Gastrocnemius medialis (tissue), 4 donors: ENCODE measurements at regions not wholly inside any gene's neighbourhood (a gene's known extent, or its start where the extent isn't known, plus 50 kb on each side); places are given as distances from the start of the nearest gene placed in this dataset.
"Not testable (repeated sequence)": the region's sequence is repeated elsewhere in the genome, so short reads cannot be mapped to it uniquely, and the experiment has no call there.

Source experiments
- ATAC-seq, 2 donors: fragments of 150-250 bp; one replicate each; pipeline ENCODE4 v1.9.1; 2016
- DNase-seq, 2 donors: peaks; one replicate each; pipeline ENCODE4 v3.0.0-alpha.2; 2019
- H3K27ac ChIP-seq, 4 donors: fragments of 200-600 bp; sonication (generic); 1 replicate in 1 of 4; 2 replicates in 3 of 4; pipeline ENCODE4 v1.5.1; 2016 to 2018; ENCODE audit warnings: mild to moderate bottlenecking in 2 of 4, moderate library complexity in 1 of 4
- H3K27me3 ChIP-seq, 3 donors: fragments of 200-600 bp; sonication (generic) in 2 of 3; 1 replicate in 1 of 3; 2 replicates in 2 of 3; pipeline versions ENCODE4 v1.5.1 to v1.6.0; 2016 to 2019; ENCODE audit warnings: mild to moderate bottlenecking in 1 of 3, moderate library complexity in 1 of 3
- H3K36me3 ChIP-seq, 2 donors: fragments of 200-600 bp; sonication (generic) in 1 of 2; one replicate each; pipeline ENCODE4 v1.5.1; 2017 to 2018
- H3K4me1 ChIP-seq, 2 donors: fragments of 200-600 bp; sonication (generic) in 1 of 2; one replicate each; pipeline ENCODE4 v1.5.1; 2016 to 2017; ENCODE audit warnings: mild to moderate bottlenecking in 2 of 2
- H3K4me3 ChIP-seq, 4 donors: fragments of 200-600 bp; sonication (generic) in 3 of 4; 1 replicate in 1 of 4; 2 replicates in 3 of 4; pipeline ENCODE4 v1.5.1; 2016 to 2019; ENCODE audit warnings: mild to moderate bottlenecking in 2 of 4
- H3K9me3 ChIP-seq, 3 donors: fragments of 200-600 bp; sonication (generic) in 2 of 3; 1 replicate in 1 of 3; 2 replicates in 2 of 3; pipeline ENCODE4 v1.5.1; 2016 to 2019
- CTCF ChIP-seq, 5 experiments: fragments of 450-650 bp in 3 of 5; fragments of 200-600 bp in 2 of 5; sonication (generic) in 2 of 5; IDR thresholded peaks in 4 of 5; conservative IDR thresholded peaks in 1 of 5; 1 replicate in 4 of 5; 2 replicates in 1 of 5; pipeline ENCODE4 v1.5.1; 2016 to 2019; ENCODE audit warnings: antibody characterized with exemption in 5 of 5, mild to moderate bottlenecking in 3 of 5, moderate library complexity in 3 of 5
- POLR2A ChIP-seq, 2 donors: fragments of 450-650 bp; IDR thresholded peaks; one replicate each; pipeline ENCODE4 v1.6.1; 2017; ENCODE audit warnings: antibody characterized with exemption in 2 of 2, mild to moderate bottlenecking in 2 of 2, moderate library complexity in 2 of 2
- in situ Hi-C, 4 donors: fragments of 200-750 bp; cut with MboI; loops; one replicate each; pipeline versions ENCODE4 v1.15.0 to v1.8.0; 2017; ENCODE audit warnings: low sequenced_read_pairs in 4 of 4
- intact Hi-C: fragments of 100-400 bp; cut with DNase I; formaldehyde crosslinking; loops from one replicate; pipeline ENCODE4 v1.15.1; 2023; ENCODE audit warnings: low total_unique reads

GRCh38 chr15:61376961-61377360 is 147.9 kb upstream of the RORA start:
- in situ Hi-C loops: no loop called here
- no peak overlapping the region for H3K27ac ChIP-seq
- TF ChIP-seq CTCF (IDR thresholded peaks at IDR 0.05 in 4 of 5, conservative IDR thresholded peaks at IDR 0.05 in 1 of 5) (no peak), POLR2A (IDR thresholded peaks at IDR 0.05) (no peak)
- H3K36me3 ChIP-seq: no peaks in the 10 kb centered on the region
- H3K4me3 ChIP-seq: no peak overlapping the region
- H3K4me1 ChIP-seq: no peaks in the 10 kb centered on the region
- intact Hi-C loops: no loop called here
- no peaks in the 10 kb centered on the region for H3K9me3 ChIP-seq
- ATAC-seq (no peak), DNase-seq (no peak)
- no peaks in the 10 kb centered on the region for H3K27me3 ChIP-seq

- Histone ChIP-seq H3K36me3 (no peaks in the 10 kb centered on the region), H3K27me3 (no peaks in the 10 kb centered on the region), H3K4me1 (no peaks in the 10 kb centered on the region), H3K9me3 (no peaks in the 10 kb centered on the region), H3K4me3 (no peak overlapping the region), H3K27ac (no peak overlapping the region)
- ATAC-seq: no peak
- TF ChIP-seq CTCF (IDR thresholded peaks at IDR 0.05 in 4 of 5, conservative IDR thresholded peaks at IDR 0.05 in 1 of 5) (no peak), POLR2A (IDR thresholded peaks at IDR 0.05) (no peak)
- intact Hi-C loops (no loop called here), in situ Hi-C loops (no loop called here)
- DNase-seq: no peak
These were observed 147.4 kb upstream of the RORA start for GRCh38 chr15:61376516-61376915.

GRCh38 chr15:61374848-61375247 is 145.7 kb upstream of the RORA start:
- in situ Hi-C loops: no loop called here
- no peak for TF ChIP-seq POLR2A (IDR thresholded peaks at IDR 0.05)
- no peak for TF ChIP-seq CTCF (IDR thresholded peaks at IDR 0.05 in 4 of 5, conservative IDR thresholded peaks at IDR 0.05 in 1 of 5)

GRCh38 chr15:61367953-61368352 is 138.9 kb upstream of the RORA start:
- Histone ChIP-seq H3K9me3 (no peaks in the 10 kb centered on the region), H3K27me3 (no peaks in the 10 kb centered on the region), H3K36me3 (no peaks in the 10 kb centered on the region), H3K27ac (no peak overlapping the region), H3K4me1 (no peaks in the 10 kb centered on the region), H3K4me3 (no peak overlapping the region)
- ATAC-seq (no peak), DNase-seq (no peak)
- TF ChIP-seq POLR2A (IDR thresholded peaks at IDR 0.05) (no peak), CTCF (IDR thresholded peaks at IDR 0.05 in 4 of 5, conservative IDR thresholded peaks at IDR 0.05 in 1 of 5) (no peak)
- intact Hi-C loops (no loop called here), in situ Hi-C loops (no loop called here)

More at GRCh38 chr15:61374848-61375247, 145.7 kb upstream of the RORA start:
- ATAC-seq (no peak), DNase-seq (no peak)
- intact Hi-C loops: no loop called here
- no peak overlapping the region for H3K27ac ChIP-seq
- no peaks in the 10 kb centered on the region for H3K4me1 ChIP-seq
- no peak overlapping the region for H3K4me3 ChIP-seq
- no peaks in the 10 kb centered on the region for H3K9me3 ChIP-seq
- no peaks in the 10 kb centered on the region for H3K36me3 ChIP-seq
- H3K27me3 ChIP-seq: no peaks in the 10 kb centered on the region

GRCh38 chr15:61364871-61365270 is 135.8 kb upstream of the RORA start:
- Histone ChIP-seq H3K27ac (no peak overlapping the region), H3K27me3 (no peaks in the 10 kb centered on the region), H3K9me3 (no peaks in the 10 kb centered on the region), H3K4me3 (no peak overlapping the region), H3K4me1 (no peaks in the 10 kb centered on the region), H3K36me3 (no peaks in the 10 kb centered on the region)
- DNase-seq (no peak), ATAC-seq (no peak)
- in situ Hi-C loops (no loop called here), intact Hi-C loops (no loop called here)
- TF ChIP-seq CTCF (IDR thresholded peaks at IDR 0.05 in 4 of 5, conservative IDR thresholded peaks at IDR 0.05 in 1 of 5): no peak
- no peak for TF ChIP-seq POLR2A (IDR thresholded peaks at IDR 0.05)

GRCh38 chr15:61362912-61363311 is 133.8 kb upstream of the RORA start:
- ATAC-seq, H3K27me3 ChIP-seq, H3K4me3 ChIP-seq, intact Hi-C loops, H3K9me3 ChIP-seq, H3K36me3 ChIP-seq, in situ Hi-C loops, DNase-seq, H3K27ac ChIP-seq, H3K4me1 ChIP-seq: not testable (repeated sequence)
